ENCODE measurements at regions not wholly inside any gene's neighbourhood (a gene's known extent, or its start where the extent isn't known, plus 50 kb on each side); places are given as distances from the start of the nearest gene placed in this dataset.
"Not testable (repeated sequence)": the region's sequence is repeated elsewhere in the genome, so short reads cannot be mapped to it uniquely, and the experiment has no call there.

DNA sequence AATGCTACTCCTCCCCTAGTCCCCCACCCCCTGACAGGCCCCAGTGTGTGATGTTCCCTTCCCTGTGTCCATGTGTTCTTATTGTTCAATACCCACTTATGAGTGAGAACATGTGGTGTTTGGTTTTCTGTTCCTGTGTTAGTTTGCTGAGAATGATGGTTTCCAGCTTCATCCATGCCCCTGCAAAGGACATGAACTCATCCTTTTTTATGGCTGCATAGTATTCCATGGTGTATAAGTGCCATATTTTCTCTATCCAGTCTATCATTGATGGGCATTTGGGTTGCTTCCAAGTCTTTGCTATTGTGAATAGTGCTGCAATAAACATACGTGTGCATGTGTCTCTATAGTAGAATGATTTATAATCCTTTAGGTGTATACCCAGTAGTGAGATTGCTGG, 78.1 kb upstream of the STK38L start:
- TF ChIP-seq CHD4 (IDR thresholded peaks at IDR 0.05; ENCODE audit: borderline replicate concordance); BHLHE40 (IDR thresholded peaks at IDR 0.05; ENCODE audit: low read depth, low read length); FOSL2 (IDR thresholded peaks at IDR 0.05); FOSL2 (CRISPR knock-in tag; IDR thresholded peaks at IDR 0.05); HOXB13 (CRISPR knock-in tag; IDR thresholded peaks at IDR 0.05; ENCODE audit: low read depth); HOXA7 (CRISPR knock-in tag; IDR thresholded peaks at IDR 0.05); SREBF2 (IDR thresholded peaks at IDR 0.05); EP300 (IDR thresholded peaks at IDR 0.05); KDM5A (IDR thresholded peaks at IDR 0.05); NFE2L2 (conservative IDR thresholded peaks at IDR 0.05; ENCODE audit: low read length); POLR2A (IDR thresholded peaks at IDR 0.05; ENCODE audit: low read length); MYC (IDR thresholded peaks at IDR 0.05; ENCODE audit: borderline replicate concordance, low read length): not testable (repeated sequence)
- TF ChIP-seq, protein P1, sequence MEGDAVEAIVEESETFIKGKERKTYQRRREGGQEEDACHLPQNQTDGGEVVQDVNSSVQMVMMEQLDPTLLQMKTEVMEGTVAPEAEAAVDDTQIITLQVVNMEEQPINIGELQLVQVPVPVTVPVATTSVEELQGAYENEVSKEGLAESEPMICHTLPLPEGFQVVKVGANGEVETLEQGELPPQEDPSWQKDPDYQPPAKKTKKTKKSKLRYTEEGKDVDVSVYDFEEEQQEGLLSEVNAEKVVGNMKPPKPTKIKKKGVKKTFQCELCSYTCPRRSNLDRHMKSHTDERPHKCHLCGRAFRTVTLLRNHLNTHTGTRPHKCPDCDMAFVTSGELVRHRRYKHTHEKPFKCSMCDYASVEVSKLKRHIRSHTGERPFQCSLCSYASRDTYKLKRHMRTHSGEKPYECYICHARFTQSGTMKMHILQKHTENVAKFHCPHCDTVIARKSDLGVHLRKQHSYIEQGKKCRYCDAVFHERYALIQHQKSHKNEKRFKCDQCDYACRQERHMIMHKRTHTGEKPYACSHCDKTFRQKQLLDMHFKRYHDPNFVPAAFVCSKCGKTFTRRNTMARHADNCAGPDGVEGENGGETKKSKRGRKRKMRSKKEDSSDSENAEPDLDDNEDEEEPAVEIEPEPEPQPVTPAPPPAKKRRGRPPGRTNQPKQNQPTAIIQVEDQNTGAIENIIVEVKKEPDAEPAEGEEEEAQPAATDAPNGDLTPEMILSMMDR (IDR thresholded peaks at IDR 0.05) = not testable (repeated sequence)
- TF ChIP-seq, protein P2, sequence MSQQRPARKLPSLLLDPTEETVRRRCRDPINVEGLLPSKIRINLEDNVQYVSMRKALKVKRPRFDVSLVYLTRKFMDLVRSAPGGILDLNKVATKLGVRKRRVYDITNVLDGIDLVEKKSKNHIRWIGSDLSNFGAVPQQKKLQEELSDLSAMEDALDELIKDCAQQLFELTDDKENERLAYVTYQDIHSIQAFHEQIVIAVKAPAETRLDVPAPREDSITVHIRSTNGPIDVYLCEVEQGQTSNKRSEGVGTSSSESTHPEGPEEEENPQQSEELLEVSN (IDR thresholded peaks at IDR 0.05; ENCODE audit: borderline replicate concordance, low read depth) = not testable (repeated sequence)
